Right ventricle myocardium superior (tissue), 1 donor: ENCODE measurements at regions not wholly inside any gene's neighbourhood (a gene's known extent, or its start where the extent isn't known, plus 50 kb on each side); places are given as distances from the start of the nearest gene placed in this dataset.

ENCODE experiments used
- ATAC-seq: fragments of 200-7000 bp; cut with Tn5 transposase; one replicate; pipeline ENCODE4 v1.9.1; 2020; ENCODE audit warnings: mild to moderate bottlenecking; ENCODE audit not compliant: poor library complexity
- DNase-seq: peaks from one replicate; pipeline ENCODE4 v3.0.0-alpha.2; 2020
- intact Hi-C: fragments of 100-400 bp; cut with DNase I; formaldehyde crosslinking; loops from one replicate; pipeline ENCODE4 v1.11.2; 2022
- donor health status: DM: no; HTN: yes; CAD: no; lungs with severe emphysema.

GRCh38 chr9:26308328-26308727 lies 584.3 kb downstream of the CAAP1 start:
- intact Hi-C loops: no loop called here
- ATAC-seq (no peak), DNase-seq (no peak)

- DNase-seq (no peak), ATAC-seq (no peak)
- intact Hi-C loops: no loop called here
These were observed 590.9 kb downstream of the CAAP1 start for GRCh38 chr9:26301659-26302058.

GRCh38 chr9:26301046-26301445 lies 591.6 kb downstream of the CAAP1 start:
- DNase-seq: no peak
- intact Hi-C loops: no loop called here

GRCh38 chr9:26296910-26297572 lies 595.6 kb downstream of the CAAP1 start:
- intact Hi-C loops: no loop called here
- DNase-seq: no peak

More at GRCh38 chr9:26301046-26301445, 591.6 kb downstream of the CAAP1 start:
- ATAC-seq: no peak

GRCh38 chr9:26292943-26293342 lies 599.7 kb downstream of the CAAP1 start:
- ATAC-seq (no peak), DNase-seq (no peak)
- intact Hi-C loops: no loop called here

More at GRCh38 chr9:26296910-26297572, 595.6 kb downstream of the CAAP1 start:
- ATAC-seq: no peak

GRCh38 chr9:26271495-26272122 lies 593.4 kb upstream of the TUSC1 start:
- no peak for ATAC-seq
- intact Hi-C loops: no loop called here

GRCh38 chr9:26266146-26266793 lies 588.0 kb upstream of the TUSC1 start:
- ATAC-seq (no peak), DNase-seq (no peak)
- intact Hi-C loops: no loop called here

More at GRCh38 chr9:26271495-26272122, 593.4 kb upstream of the TUSC1 start:
- DNase-seq: no peak

- intact Hi-C loops: no loop called here
- no peak for ATAC-seq
- DNase-seq: no peak
These were observed 586.7 kb upstream of the TUSC1 start for GRCh38 chr9:26264709-26265601.

- ATAC-seq (no peak), DNase-seq (no peak)
- intact Hi-C loops: no loop called here
These were observed 585.2 kb upstream of the TUSC1 start for GRCh38 chr9:26263478-26263877.

GRCh38 chr9:26262421-26263107 lies 584.3 kb upstream of the TUSC1 start:
- DNase-seq (no peak), ATAC-seq (no peak)
- intact Hi-C loops: no loop called here

GRCh38 chr9:26261503-26262330 lies 583.5 kb upstream of the TUSC1 start:
- intact Hi-C loops: no loop called here
- no peak for DNase-seq
- ATAC-seq: no peak

GRCh38 chr9:26260238-26260637 lies 582.0 kb upstream of the TUSC1 start:
- no peak for DNase-seq
- intact Hi-C loops: no loop called here
- no peak for ATAC-seq

GRCh38 chr9:26247861-26248260 lies 569.6 kb upstream of the TUSC1 start:
- intact Hi-C loops: no loop called here
- no peak for DNase-seq
- ATAC-seq: no peak

GRCh38 chr9:26244661-26245451 lies 566.6 kb upstream of the TUSC1 start:
- ATAC-seq (no peak), DNase-seq (no peak)
- intact Hi-C loops: no loop called here

- ATAC-seq (no peak), DNase-seq (no peak)
- intact Hi-C loops: no loop called here
These were observed 565.5 kb upstream of the TUSC1 start for GRCh38 chr9:26243726-26244125.

GRCh38 chr9:26243029-26243697 lies 564.9 kb upstream of the TUSC1 start:
- ATAC-seq (no peak), DNase-seq (no peak)
- intact Hi-C loops: no loop called here

- DNase-seq (no peak), ATAC-seq (no peak)
- intact Hi-C loops: no loop called here
These were observed 561.8 kb upstream of the TUSC1 start for GRCh38 chr9:26240020-26240419.
